ENCODE measurements at regions not wholly inside any gene's neighbourhood (a gene's known extent, or its start where the extent isn't known, plus 50 kb on each side); places are given as distances from the start of the nearest gene placed in this dataset.

GRCh38 chr3:106214641-106215040 lies 345.8 kb upstream of the CBLB start:
- no peak overlapping the region for H3K4me3 ChIP-seq
- DNase-seq (ENCODE audit: low spot score) (no peak), ATAC-seq (no peak)
- 0 out of 2 replicates have a peak, but pooled peaks cover 2% of the 10 kb centered on the region for H3K9me2 ChIP-seq (ENCODE audit: insufficient read depth)
- H3F3A ChIP-seq (replicated peaks; ENCODE audit: low read depth): no peaks in the 10 kb centered on the region
- Mint-ChIP-seq H3K27me3 (ENCODE audit: insufficient read depth, low read depth, poor library complexity) (no peaks in the 10 kb centered on the region), H3K27ac (no peak overlapping the region), H3K9me3 (peaks cover 15% of the 10 kb centered on the region), H3K36me3 (ENCODE audit: low read depth) (peaks cover 9% of the 10 kb centered on the region), H3K4me1 (no peaks in the 10 kb centered on the region), H3K4me3 (no peak overlapping the region)
- no peak overlapping the region for H2AFZ ChIP-seq
- no peak overlapping the region for H3K4me2 ChIP-seq
- no peaks in the 10 kb centered on the region for H4K20me1 ChIP-seq (replicated peaks; ENCODE audit: insufficient read depth)
- H3K79me2 ChIP-seq (replicated peaks; ENCODE audit: insufficient read depth): no peaks in the 10 kb centered on the region
- no peak overlapping the region for H3K27ac ChIP-seq (ENCODE audit: low read depth)
- H3K36me3 ChIP-seq (ENCODE audit: insufficient read depth): peaks cover 5% of the 10 kb centered on the region; the same call in 1 of the 2 replicates
- H3K27me3 ChIP-seq (ENCODE audit: insufficient read depth): no peaks in the 10 kb centered on the region
- no peaks in the 10 kb centered on the region for H3K4me1 ChIP-seq (ENCODE audit: insufficient read depth)
- no peak for TF ChIP-seq POLR2AphosphoS5 (IDR thresholded peaks at IDR 0.05; ENCODE audit: low read depth)
- no peak for TF ChIP-seq ZNF331 (CRISPR knock-in tag; IDR thresholded peaks at IDR 0.05; ENCODE audit: low read depth)
- TF ChIP-seq CTCF (conservative IDR thresholded peaks at IDR 0.05; ENCODE audit: low read depth in 2 of 2): no peak

- DNase-seq (ENCODE audit: low spot score) (no peak), ATAC-seq (no peak)
- Histone ChIP-seq H3K4me2 (no peak overlapping the region), H3K27ac (ENCODE audit: low read depth) (no peak overlapping the region), H4K20me1 (replicated peaks; ENCODE audit: insufficient read depth) (no peaks in the 10 kb centered on the region), H3K27me3 (ENCODE audit: insufficient read depth) (no peaks in the 10 kb centered on the region), H3K79me2 (replicated peaks; ENCODE audit: insufficient read depth) (no peaks in the 10 kb centered on the region), H3K4me1 (ENCODE audit: insufficient read depth) (no peaks in the 10 kb centered on the region), H3K36me3 (ENCODE audit: insufficient read depth) (peaks cover 5% of the 10 kb centered on the region; the same call in 1 of the 2 replicates), H2AFZ (no peak overlapping the region), H3K4me3 (no peak overlapping the region), H3F3A (replicated peaks; ENCODE audit: low read depth) (no peaks in the 10 kb centered on the region), H3K9me2 (ENCODE audit: insufficient read depth) (0 out of 2 replicates have a peak, but pooled peaks cover 2% of the 10 kb centered on the region)
- peaks cover 12% of the 10 kb centered on the region for H3K36me3 Mint-ChIP-seq (ENCODE audit: low read depth)
- H3K9me3 Mint-ChIP-seq: peaks cover 18% of the 10 kb centered on the region
- no peaks in the 10 kb centered on the region for H3K4me1 Mint-ChIP-seq
- H3K27me3 Mint-ChIP-seq (ENCODE audit: insufficient read depth, low read depth, poor library complexity): no peaks in the 10 kb centered on the region
- no peak overlapping the region for H3K4me3 Mint-ChIP-seq
- H3K27ac Mint-ChIP-seq: no peak overlapping the region
- no peak for TF ChIP-seq ZNF114 (CRISPR knock-in tag; IDR thresholded peaks at IDR 0.05)
- TF ChIP-seq EZH2phosphoT487 (IDR thresholded peaks at IDR 0.05; ENCODE audit: unreplicated experiment): no peak
- no peak for TF ChIP-seq ETS1 (IDR thresholded peaks at IDR 0.05)
- TF ChIP-seq POLR2AphosphoS5 (IDR thresholded peaks at IDR 0.05; ENCODE audit: low read depth): no peak
- no peak for TF ChIP-seq ZNF331 (CRISPR knock-in tag; IDR thresholded peaks at IDR 0.05; ENCODE audit: low read depth)
- no peak for TF ChIP-seq CREB1 (CRISPR knock-in tag; IDR thresholded peaks at IDR 0.05; ENCODE audit: low read depth)
- no peak for TF ChIP-seq STAT1 (IDR thresholded peaks at IDR 0.05; ENCODE audit: unreplicated experiment)
- no peak for TF ChIP-seq REST (IDR thresholded peaks at IDR 0.05; ENCODE audit: unreplicated experiment)
- TF ChIP-seq CTCF (conservative IDR thresholded peaks at IDR 0.05; ENCODE audit: low read depth in 2 of 2): no peak
- TF ChIP-seq EZH2 (IDR thresholded peaks at IDR 0.05; ENCODE audit: low read depth, unreplicated experiment): no peak
- no peak for TF ChIP-seq NANOG (IDR thresholded peaks at IDR 0.05; ENCODE audit: borderline replicate concordance)
- no peak for TF ChIP-seq JUNB (IDR thresholded peaks at IDR 0.05; ENCODE audit: unreplicated experiment)
Observed at GRCh38 chr3:106215047-106215446, 346.2 kb upstream of the CBLB start.

Measured in GM23338 (cell line).